Keratinocyte (primary cell): ENCODE measurements at regions not wholly inside any gene's neighbourhood (a gene's known extent, or its start where the extent isn't known, plus 50 kb on each side); places are given as distances from the start of the nearest gene placed in this dataset.

Experiments used
- DNase-seq: peaks from one replicate; pipeline ENCODE4 v3.0.0-alpha.2; 2011; ENCODE audit warnings: low read depth, missing footprints, low spot score
- FAIRE-seq: peaks from 2 replicates; lab custom pipeline; 2011; peaks lifted over from hg19 to GRCh38; lab: Jason Lieb, UNC
- H2AFZ ChIP-seq: 2 replicates; pipeline ENCODE4 v1.6.0; 2012; ENCODE audit warnings: low read length, control low read depth, inconsistent platforms; ENCODE audit not compliant: control insufficient read depth
- H3K27ac ChIP-seq: 2 replicates; pipeline ENCODE4 v1.5.1; 2011; ENCODE audit warnings: low read length; ENCODE audit not compliant: control insufficient read depth, insufficient read depth
- H3K27me3 ChIP-seq: 3 replicates; pipeline ENCODE4 v1.6.0; 2011; ENCODE audit warnings: low read length; ENCODE audit not compliant: control insufficient read depth, insufficient read depth; ENCODE audit errors: extremely low read depth
- H3K36me3 ChIP-seq, 2 experiments: 2 replicates in 1 of 2; 3 replicates in 1 of 2; pipeline ENCODE4 v1.5.1; 2011; ENCODE audit warnings: low read length in 2 of 2, mild to moderate bottlenecking in 1 of 2; ENCODE audit not compliant: control insufficient read depth in 2 of 2, insufficient read depth in 2 of 2; ENCODE audit errors: extremely low read depth in 1 of 2
- H3K4me1 ChIP-seq: 3 replicates; pipeline ENCODE4 v1.5.1; 2011; ENCODE audit warnings: low read length; ENCODE audit not compliant: control insufficient read depth, insufficient read depth; ENCODE audit errors: extremely low read depth
- H3K4me2 ChIP-seq: 3 replicates; pipeline ENCODE4 v1.6.0; 2011; ENCODE audit warnings: low read depth, low read length; ENCODE audit not compliant: control insufficient read depth, insufficient read depth; ENCODE audit errors: extremely low read depth
- H3K4me3 ChIP-seq, 3 experiments: fragments of 200-600 bp in 1 of 3; sonication (generic) in 1 of 3; 2 replicates in 2 of 3; 3 replicates in 1 of 3; pipeline ENCODE4 v1.5.1; 2011 to 2016; ENCODE audit warnings: low read length in 3 of 3, mild to moderate bottlenecking in 3 of 3, control low read depth in 2 of 3, inconsistent platforms in 1 of 3, low read depth in 1 of 3, mixed read lengths in 1 of 3, mixed run types in 1 of 3, moderate library complexity in 1 of 3; ENCODE audit not compliant: control insufficient read depth in 2 of 3, insufficient read depth in 2 of 3; ENCODE audit errors: extremely low read depth in 1 of 3
- H3K79me2 ChIP-seq: 2 replicates; pipeline ENCODE4 v1.6.0; 2012; ENCODE audit warnings: low read length; ENCODE audit not compliant: control insufficient read depth, insufficient read depth
- H3K9ac ChIP-seq: 3 replicates; pipeline ENCODE4 v1.6.0; 2011; ENCODE audit warnings: low read length; ENCODE audit not compliant: control insufficient read depth, insufficient read depth; ENCODE audit errors: extremely low read depth
- H3K9me1 ChIP-seq: 3 replicates; pipeline ENCODE4 v1.6.0; 2011; ENCODE audit warnings: low read length; ENCODE audit not compliant: control insufficient read depth, insufficient read depth; ENCODE audit errors: extremely low read depth
- H3K9me3 ChIP-seq: 2 replicates; pipeline ENCODE4 v1.5.1; 2012; ENCODE audit warnings: low read depth, low read length; ENCODE audit not compliant: control insufficient read depth
- H4K20me1 ChIP-seq: 3 replicates; pipeline ENCODE4 v1.6.0; 2011; ENCODE audit warnings: low read length; ENCODE audit not compliant: control insufficient read depth, insufficient read depth; ENCODE audit errors: extremely low read depth
- CTCF ChIP-seq, 3 experiments: IDR thresholded peaks in 1 of 3; conservative IDR thresholded peaks in 1 of 3; optimal IDR thresholded peaks in 1 of 3; 2 replicates in 2 of 3; 3 replicates in 1 of 3; pipeline versions ENCODE3 to v1.5.1; 2011; ENCODE audit warnings: low read length in 3 of 3, mild to moderate bottlenecking in 3 of 3, moderate library complexity in 2 of 3, control low read depth in 1 of 3, inconsistent platforms in 1 of 3; ENCODE audit not compliant: insufficient read depth in 2 of 3; ENCODE audit errors: extremely low read depth in 1 of 3
- EZH2 ChIP-seq: IDR thresholded peaks from one replicate; pipeline ENCODE4 v1.6.1; 2012; ENCODE audit warnings: inconsistent platforms, mild to moderate bottlenecking, low read length, moderate library complexity
- dilution Hi-C: fragments of 300-500 bp; cut with MboI; formaldehyde crosslinking; loops from one replicate; pipeline ENCODE4 v1.7.0; 2020; ENCODE audit warnings: low sequenced_read_pairs; ENCODE audit not compliant: extremely low pct_ligation_motif_present

- Histone ChIP-seq H3K36me3 (no peaks in the 10 kb centered on the region), H3K9me3 (no peaks in the 10 kb centered on the region), H4K20me1 (no peaks in the 10 kb centered on the region), H3K9ac (no peak overlapping the region), H3K4me3 (no peak overlapping the region), H3K27me3 (no peaks in the 10 kb centered on the region), H2AFZ (no peak overlapping the region), H3K4me1 (peaks cover 2% of the 10 kb centered on the region), H3K9me1 (no peaks in the 10 kb centered on the region), H3K4me2 (no peak overlapping the region), H3K79me2 (no peaks in the 10 kb centered on the region), H3K27ac (no peak overlapping the region)
- DNase-seq: no peak
- FAIRE-seq: peak; percentile 36
- dilution Hi-C loops: no loop called here
- TF ChIP-seq CTCF (optimal IDR thresholded peaks at IDR 0.05 in 1 of 3, IDR thresholded peaks at IDR 0.05 in 1 of 3, conservative IDR thresholded peaks at IDR 0.05 in 1 of 3; ENCODE audit: extremely low read depth in 1 of 3, insufficient read depth in 2 of 3, low read length in 3 of 3) (no peak), EZH2 (no peak)
Observed at GRCh38 chr2:220660277-220661145, 911.6 kb downstream of the EPHA4 start.

- H3K4me1 ChIP-seq: peaks cover 2% of the 10 kb centered on the region
- no peak for FAIRE-seq
Observed at GRCh38 chr2:220662431-220662830, 909.7 kb downstream of the EPHA4 start.

More at GRCh38 chr2:220662431-220662830, 909.7 kb downstream of the EPHA4 start:
- TF ChIP-seq CTCF (optimal IDR thresholded peaks at IDR 0.05 in 1 of 3, IDR thresholded peaks at IDR 0.05 in 1 of 3, conservative IDR thresholded peaks at IDR 0.05 in 1 of 3; ENCODE audit: extremely low read depth in 1 of 3, insufficient read depth in 2 of 3, low read length in 3 of 3): no peak
- no peak for TF ChIP-seq EZH2
- Histone ChIP-seq H3K9ac (no peak overlapping the region), H3K9me3 (no peaks in the 10 kb centered on the region), H2AFZ (no peak overlapping the region), H3K36me3 (no peaks in the 10 kb centered on the region), H3K27ac (no peak overlapping the region), H3K9me1 (no peaks in the 10 kb centered on the region), H3K4me3 (no peak overlapping the region), H3K27me3 (no peaks in the 10 kb centered on the region), H3K79me2 (no peaks in the 10 kb centered on the region), H4K20me1 (no peaks in the 10 kb centered on the region), H3K4me2 (no peak overlapping the region)
- dilution Hi-C loops: no loop called here
- no peak for DNase-seq
